ENCODE measurements at regions not wholly inside any gene's neighbourhood (a gene's known extent, or its start where the extent isn't known, plus 50 kb on each side); places are given as distances from the start of the nearest gene placed in this dataset.

DNA sequence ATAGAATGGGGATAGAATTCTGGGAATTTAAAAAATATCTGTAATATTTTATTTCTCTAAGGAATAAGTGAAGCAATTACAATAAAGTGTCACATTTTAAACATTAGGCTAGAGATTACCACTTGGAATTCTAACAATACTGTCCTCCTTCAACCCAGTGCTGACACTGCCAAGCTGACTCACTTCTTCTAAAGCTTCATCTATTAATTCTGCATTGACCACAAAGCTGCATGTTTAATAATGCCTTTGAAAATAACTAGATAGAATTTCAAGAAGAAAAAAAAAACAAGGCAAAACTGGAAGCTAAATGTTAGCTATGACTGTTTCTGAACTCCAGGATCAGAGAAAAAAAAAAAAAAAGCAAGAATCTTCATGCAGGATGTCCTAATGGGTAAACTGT, 970.7 kb upstream of the FBXO33 start:
- TF ChIP-seq, protein P1, sequence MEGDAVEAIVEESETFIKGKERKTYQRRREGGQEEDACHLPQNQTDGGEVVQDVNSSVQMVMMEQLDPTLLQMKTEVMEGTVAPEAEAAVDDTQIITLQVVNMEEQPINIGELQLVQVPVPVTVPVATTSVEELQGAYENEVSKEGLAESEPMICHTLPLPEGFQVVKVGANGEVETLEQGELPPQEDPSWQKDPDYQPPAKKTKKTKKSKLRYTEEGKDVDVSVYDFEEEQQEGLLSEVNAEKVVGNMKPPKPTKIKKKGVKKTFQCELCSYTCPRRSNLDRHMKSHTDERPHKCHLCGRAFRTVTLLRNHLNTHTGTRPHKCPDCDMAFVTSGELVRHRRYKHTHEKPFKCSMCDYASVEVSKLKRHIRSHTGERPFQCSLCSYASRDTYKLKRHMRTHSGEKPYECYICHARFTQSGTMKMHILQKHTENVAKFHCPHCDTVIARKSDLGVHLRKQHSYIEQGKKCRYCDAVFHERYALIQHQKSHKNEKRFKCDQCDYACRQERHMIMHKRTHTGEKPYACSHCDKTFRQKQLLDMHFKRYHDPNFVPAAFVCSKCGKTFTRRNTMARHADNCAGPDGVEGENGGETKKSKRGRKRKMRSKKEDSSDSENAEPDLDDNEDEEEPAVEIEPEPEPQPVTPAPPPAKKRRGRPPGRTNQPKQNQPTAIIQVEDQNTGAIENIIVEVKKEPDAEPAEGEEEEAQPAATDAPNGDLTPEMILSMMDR (IDR thresholded peaks at IDR 0.05) = no peak
- TF ChIP-seq TAF1 (IDR thresholded peaks at IDR 0.05; ENCODE audit: borderline replicate concordance, low read depth, low read length) (no peak), EZH2phosphoT487 (IDR thresholded peaks at IDR 0.05; ENCODE audit: borderline replicate concordance, low read depth) (no peak), MXI1 (IDR thresholded peaks at IDR 0.05; ENCODE audit: low read depth, low read length) (no peak), SMC3 (IDR thresholded peaks at IDR 0.05; ENCODE audit: low read depth, low read length) (no peak), TEAD4 (IDR thresholded peaks at IDR 0.05; ENCODE audit: borderline replicate concordance, insufficient read depth) (no peak), FOSL2 (IDR thresholded peaks at IDR 0.05; ENCODE audit: borderline replicate concordance, low read depth) (no peak), NFIC (IDR thresholded peaks at IDR 0.05; ENCODE audit: borderline replicate concordance) (no peak)
- TF ChIP-seq, protein P2, sequence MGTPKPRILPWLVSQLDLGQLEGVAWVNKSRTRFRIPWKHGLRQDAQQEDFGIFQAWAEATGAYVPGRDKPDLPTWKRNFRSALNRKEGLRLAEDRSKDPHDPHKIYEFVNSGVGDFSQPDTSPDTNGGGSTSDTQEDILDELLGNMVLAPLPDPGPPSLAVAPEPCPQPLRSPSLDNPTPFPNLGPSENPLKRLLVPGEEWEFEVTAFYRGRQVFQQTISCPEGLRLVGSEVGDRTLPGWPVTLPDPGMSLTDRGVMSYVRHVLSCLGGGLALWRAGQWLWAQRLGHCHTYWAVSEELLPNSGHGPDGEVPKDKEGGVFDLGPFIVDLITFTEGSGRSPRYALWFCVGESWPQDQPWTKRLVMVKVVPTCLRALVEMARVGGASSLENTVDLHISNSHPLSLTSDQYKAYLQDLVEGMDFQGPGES (IDR thresholded peaks at IDR 0.05; ENCODE audit: low read depth, low read length) = no peak
- TF ChIP-seq, protein P3, sequence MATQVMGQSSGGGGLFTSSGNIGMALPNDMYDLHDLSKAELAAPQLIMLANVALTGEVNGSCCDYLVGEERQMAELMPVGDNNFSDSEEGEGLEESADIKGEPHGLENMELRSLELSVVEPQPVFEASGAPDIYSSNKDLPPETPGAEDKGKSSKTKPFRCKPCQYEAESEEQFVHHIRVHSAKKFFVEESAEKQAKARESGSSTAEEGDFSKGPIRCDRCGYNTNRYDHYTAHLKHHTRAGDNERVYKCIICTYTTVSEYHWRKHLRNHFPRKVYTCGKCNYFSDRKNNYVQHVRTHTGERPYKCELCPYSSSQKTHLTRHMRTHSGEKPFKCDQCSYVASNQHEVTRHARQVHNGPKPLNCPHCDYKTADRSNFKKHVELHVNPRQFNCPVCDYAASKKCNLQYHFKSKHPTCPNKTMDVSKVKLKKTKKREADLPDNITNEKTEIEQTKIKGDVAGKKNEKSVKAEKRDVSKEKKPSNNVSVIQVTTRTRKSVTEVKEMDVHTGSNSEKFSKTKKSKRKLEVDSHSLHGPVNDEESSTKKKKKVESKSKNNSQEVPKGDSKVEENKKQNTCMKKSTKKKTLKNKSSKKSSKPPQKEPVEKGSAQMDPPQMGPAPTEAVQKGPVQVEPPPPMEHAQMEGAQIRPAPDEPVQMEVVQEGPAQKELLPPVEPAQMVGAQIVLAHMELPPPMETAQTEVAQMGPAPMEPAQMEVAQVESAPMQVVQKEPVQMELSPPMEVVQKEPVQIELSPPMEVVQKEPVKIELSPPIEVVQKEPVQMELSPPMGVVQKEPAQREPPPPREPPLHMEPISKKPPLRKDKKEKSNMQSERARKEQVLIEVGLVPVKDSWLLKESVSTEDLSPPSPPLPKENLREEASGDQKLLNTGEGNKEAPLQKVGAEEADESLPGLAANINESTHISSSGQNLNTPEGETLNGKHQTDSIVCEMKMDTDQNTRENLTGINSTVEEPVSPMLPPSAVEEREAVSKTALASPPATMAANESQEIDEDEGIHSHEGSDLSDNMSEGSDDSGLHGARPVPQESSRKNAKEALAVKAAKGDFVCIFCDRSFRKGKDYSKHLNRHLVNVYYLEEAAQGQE (IDR thresholded peaks at IDR 0.05; ENCODE audit: low read depth, low read length) = no peak
- TF ChIP-seq, protein P4, sequence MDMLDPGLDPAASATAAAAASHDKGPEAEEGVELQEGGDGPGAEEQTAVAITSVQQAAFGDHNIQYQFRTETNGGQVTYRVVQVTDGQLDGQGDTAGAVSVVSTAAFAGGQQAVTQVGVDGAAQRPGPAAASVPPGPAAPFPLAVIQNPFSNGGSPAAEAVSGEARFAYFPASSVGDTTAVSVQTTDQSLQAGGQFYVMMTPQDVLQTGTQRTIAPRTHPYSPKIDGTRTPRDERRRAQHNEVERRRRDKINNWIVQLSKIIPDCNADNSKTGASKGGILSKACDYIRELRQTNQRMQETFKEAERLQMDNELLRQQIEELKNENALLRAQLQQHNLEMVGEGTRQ (IDR thresholded peaks at IDR 0.05; ENCODE audit: borderline replicate concordance, low read depth, low read length) = no peak
- H3K9me3 ChIP-seq = no peaks in the 10 kb centered on the region
- CTCF ChIA-PET = no interaction called here
- H3K9ac ChIP-seq = no peak overlapping the region
- POLR2A ChIA-PET = no interaction called here
- no peaks in the 10 kb centered on the region for H3K27me3 ChIP-seq (ENCODE audit: insufficient read depth)
- H3K4me3 ChIP-seq (ENCODE audit: low read depth in 2 of 2, low read length in 1 of 2) = no peak overlapping the region
- no peak for DNase-seq
- H3K4me1 ChIP-seq (ENCODE audit: control insufficient read depth in 1 of 2, insufficient read depth in 2 of 2, low read depth in 1 of 2, low read length in 1 of 2) = no peaks in the 10 kb centered on the region
- H4K20me1 ChIP-seq (ENCODE audit: insufficient read depth) = no peaks in the 10 kb centered on the region
- no peak overlapping the region for H2AFZ ChIP-seq (ENCODE audit: low read depth)
- no peaks in the 10 kb centered on the region for H3K36me3 ChIP-seq (replicated peaks in 1 of 2; ENCODE audit: control insufficient read depth in 1 of 2, insufficient read depth in 2 of 2, low read length in 1 of 2)
- no peaks in the 10 kb centered on the region for H3K9me2 ChIP-seq
- H3F3A ChIP-seq (replicated peaks; ENCODE audit: insufficient read depth) = no peaks in the 10 kb centered on the region
- H3K79me2 ChIP-seq (ENCODE audit: insufficient read depth) = no peaks in the 10 kb centered on the region
- no peak overlapping the region for H3K4me2 ChIP-seq
- no peak overlapping the region for H3K27ac ChIP-seq (ENCODE audit: low read depth in 2 of 2, low read length in 1 of 2)
